Right renal cortex interstitium (tissue), 3 donors: ENCODE measurements at regions not wholly inside any gene's neighbourhood (a gene's known extent, or its start where the extent isn't known, plus 50 kb on each side); places are given as distances from the start of the nearest gene placed in this dataset.
A peak's percentile ranks its signal among the peaks of the same experiment; 100 is the strongest.
"Not testable (repeated sequence)": the region's sequence is repeated elsewhere in the genome, so short reads cannot be mapped to it uniquely, and the experiment has no call there.

ENCODE experiments used
- DNase-seq, 3 donors: peaks; one replicate each; pipeline ENCODE4 v3.0.0-alpha.2; 2013; ENCODE audit warnings: low read depth in 3 of 3, low spot score in 2 of 3

DNA sequence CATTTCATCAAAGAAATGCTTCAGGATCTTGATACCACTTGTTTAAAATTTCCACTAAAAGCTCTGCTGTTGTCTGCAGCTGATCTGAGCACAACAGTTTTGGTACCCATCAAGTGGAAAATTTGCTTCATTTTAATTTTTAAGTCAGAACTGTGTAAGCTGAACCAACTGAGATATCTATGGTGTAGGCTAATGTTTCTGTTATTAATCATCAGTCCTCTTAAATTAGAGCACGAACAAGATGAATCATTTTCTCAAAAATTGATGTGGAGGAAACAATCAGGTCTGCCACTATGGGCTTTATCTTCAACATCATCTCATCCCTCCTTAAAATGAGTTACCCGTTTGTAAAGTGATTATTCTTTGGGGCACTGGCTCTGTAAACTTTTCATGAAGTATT, 221.5 kb upstream of the NBEA start:
- DNase-seq = no peak

- DNase-seq = peak in 1 of 3 donors; percentile 27
Observed at GRCh38 chr13:34721631-34722595, 220.2 kb upstream of the NBEA start.

DNA sequence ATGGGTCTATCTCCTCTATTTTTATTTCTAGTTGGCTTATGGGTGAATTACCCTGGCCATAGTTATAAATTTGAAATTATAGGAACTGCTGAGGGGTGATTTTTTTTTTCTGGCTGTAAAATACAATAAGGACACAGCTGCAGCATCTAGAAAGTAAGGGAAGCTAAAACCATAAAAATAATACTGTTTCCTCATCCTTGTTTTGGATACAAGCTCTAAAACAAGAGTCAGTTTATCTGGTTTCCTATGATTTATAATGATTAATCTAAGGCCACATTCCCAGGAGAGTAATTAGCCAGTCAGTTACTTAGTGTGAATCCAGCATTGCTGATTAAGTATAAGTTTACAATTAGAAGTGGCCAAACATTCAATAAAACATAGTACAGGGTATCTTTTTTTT, 219.1 kb upstream of the NBEA start:
- DNase-seq = peak in 1 of 3 donors; percentile 50

DNA sequence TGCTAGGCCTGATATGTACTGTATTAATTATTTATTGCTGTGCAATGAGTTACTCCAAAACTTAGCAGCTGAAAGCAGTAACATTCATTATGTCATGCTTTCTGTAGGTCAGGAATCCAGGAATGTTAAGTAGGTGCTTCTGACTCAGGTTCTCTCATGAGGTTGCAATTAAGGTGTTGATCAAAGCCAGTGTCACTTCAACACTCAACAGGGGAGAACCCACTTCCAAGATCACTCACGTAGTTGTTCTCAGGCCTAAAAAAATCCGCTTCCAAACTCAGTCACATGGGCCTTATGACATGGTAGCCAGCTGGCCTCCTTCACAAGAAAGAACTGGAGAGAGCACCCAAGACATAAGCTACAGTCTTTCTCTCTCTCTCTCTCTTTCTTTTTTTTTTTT, 211.1 kb upstream of the NBEA start:
- DNase-seq = no peak

- no peak for DNase-seq
Observed at GRCh38 chr13:34731486-34731885, 210.6 kb upstream of the NBEA start.

- DNase-seq = no peak
Observed at GRCh38 chr13:34733721-34734120, 208.3 kb upstream of the NBEA start.

GRCh38 chr13:34734932-34735331, 207.1 kb upstream of the NBEA start:
- DNase-seq = no peak

- no peak for DNase-seq
Observed at GRCh38 chr13:34738254-34738992, 203.6 kb upstream of the NBEA start.

- DNase-seq = not testable (repeated sequence)
Observed at GRCh38 chr13:34747056-34747455, 195.0 kb upstream of the NBEA start.

DNA sequence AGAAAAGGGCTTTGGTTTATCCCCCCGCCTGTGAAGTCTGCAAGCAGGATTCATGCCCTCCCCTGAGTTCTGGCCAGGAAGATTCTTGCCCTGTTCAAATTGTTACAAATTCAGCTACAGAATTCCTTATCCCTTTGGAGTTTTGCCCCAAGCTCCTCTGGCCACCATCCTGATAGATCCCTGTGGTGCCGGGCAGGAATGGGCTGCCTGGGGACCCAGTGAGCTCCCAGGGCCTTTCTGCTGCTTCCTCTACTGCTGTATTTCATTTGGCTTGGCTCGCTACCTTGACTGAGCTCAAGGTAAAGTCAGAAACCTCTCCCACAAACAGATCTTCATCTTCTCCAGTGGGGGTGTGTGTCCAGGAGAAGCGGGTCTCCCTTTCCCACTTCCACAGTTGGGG, 194.6 kb upstream of the NBEA start:
- DNase-seq = no peak

- no peak for DNase-seq
Observed at GRCh38 chr13:34748073-34748472, 194.0 kb upstream of the NBEA start.

DNA sequence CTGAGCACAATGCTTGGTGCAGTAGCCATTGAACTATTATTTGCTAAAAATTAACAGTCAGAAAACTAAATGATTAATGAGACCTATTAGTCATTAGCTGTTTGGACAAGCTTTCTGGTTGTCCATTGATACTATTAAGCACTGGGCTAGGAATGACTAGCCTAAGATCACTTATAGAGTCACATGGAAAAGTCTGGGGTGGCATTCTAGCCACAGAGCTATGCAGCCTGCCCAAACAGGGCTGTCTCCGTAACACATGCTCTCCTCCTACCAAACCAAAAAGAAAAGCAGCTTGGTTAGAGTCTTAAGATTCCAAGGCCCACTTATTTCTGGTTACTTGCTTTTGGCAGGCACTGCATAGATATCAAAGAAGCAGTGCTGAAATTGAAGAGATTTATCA, 193.5 kb upstream of the NBEA start:
- no peak for DNase-seq

GRCh38 chr13:34749046-34749445, 193.0 kb upstream of the NBEA start:
- DNase-seq = no peak

GRCh38 chr13:34750078-34750931, 191.8 kb upstream of the NBEA start:
- peak in 1 of 3 donors; percentile 46 for DNase-seq

- DNase-seq = no peak
Observed at GRCh38 chr13:34751044-34751443, 191.0 kb upstream of the NBEA start.

- DNase-seq = no peak
Observed at GRCh38 chr13:34751492-34751891, 190.6 kb upstream of the NBEA start.

DNA sequence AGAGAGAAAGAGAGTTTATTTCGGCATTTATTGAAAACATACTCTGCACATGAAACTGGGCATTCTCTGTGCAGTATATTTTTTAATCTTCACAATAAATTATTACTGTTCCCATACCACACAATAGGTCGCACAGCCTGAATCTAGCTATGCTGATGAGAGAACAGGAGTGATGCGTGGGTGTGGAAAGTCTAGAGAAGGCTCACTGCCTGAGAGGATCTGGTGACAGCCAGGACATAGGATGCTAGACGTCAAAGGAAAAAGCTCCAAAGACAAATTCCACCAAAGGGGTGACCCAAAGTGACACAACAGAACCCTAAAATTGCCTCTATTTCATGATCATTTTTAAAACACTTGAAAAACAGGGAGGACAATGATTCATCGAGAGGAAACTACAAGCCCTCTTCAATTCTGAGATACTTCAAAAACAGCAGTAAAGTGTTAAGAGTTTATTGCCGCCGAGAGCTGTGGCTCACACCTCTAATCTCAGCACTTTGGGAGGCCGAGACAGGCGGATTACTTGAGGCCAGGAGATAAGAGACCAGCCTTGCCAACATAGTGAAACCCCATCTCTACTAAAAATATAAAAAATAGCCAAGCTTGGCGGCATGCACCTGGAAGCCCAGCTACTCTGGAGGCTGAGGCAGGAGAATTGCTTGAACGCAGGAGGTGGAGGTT, 189.6 kb upstream of the NBEA start:
- no peak for DNase-seq

DNA sequence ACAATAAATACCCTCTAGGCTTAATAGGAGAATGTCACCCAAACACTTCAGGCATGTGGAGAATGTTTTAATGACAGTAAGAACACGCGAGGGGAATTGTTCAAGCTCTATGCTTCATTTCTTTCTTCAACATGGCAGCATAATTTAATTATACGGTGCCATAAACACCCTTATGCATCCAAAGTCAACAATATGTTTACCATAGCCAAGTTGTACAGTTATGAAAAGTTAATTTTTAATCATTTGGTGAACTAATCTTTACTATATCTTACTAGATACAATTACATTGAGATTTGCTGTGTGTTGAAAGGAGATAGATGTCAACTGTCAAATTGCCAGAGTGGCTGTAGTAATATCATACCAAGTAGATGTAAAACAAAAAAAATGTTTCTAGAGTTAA, 185.9 kb upstream of the NBEA start:
- no peak for DNase-seq

GRCh38 chr13:34756572-34756971, 185.5 kb upstream of the NBEA start:
- no peak for DNase-seq

DNA sequence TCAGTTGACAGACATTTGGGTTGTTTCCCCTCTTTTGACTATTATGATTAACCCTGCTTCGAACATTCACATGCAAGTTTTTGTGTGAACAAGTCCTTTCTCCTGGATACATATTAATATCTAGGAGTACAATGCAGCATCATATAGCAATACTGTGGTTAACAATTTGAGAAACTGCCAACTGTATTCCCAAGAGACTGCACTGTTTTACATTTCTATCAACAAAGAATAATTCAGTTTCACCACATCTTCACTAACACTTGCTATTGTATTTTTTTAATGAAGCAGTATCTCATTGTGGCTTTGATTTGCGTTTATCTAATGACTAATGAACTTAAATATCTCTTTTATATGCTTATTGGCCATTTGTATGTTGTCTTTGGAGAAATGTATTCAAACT, 184.6 kb upstream of the NBEA start:
- no peak for DNase-seq
